ENCODE measurements at regions not wholly inside any gene's neighbourhood (a gene's known extent, or its start where the extent isn't known, plus 50 kb on each side); places are given as distances from the start of the nearest gene placed in this dataset.

GRCh38 chr1:39085174-39085573, 59.0 kb downstream of the NDUFS5 start:
- DNase-seq (ENCODE audit: low read depth), result no peak

DNA sequence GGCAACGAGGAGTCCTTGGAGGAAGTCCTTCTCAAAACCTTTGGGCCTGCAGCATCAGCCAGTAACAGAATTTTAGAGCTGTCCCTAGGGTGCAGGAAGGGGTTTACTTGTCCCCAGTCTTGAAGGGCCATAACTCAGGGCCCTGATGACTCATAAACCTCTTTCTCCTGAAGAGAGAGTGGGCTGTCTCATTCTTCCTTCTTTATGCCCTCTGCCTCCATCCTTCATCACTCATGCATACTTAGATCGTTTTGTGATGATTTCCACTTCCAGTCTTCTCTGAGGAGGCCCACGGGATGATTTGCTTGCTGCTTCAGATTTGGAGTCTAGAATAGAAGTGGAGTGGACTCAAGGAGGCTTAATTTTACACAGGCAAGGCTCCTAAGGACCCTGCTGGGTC, 60.2 kb downstream of the NDUFS5 start:
- DNase-seq (ENCODE audit: low read depth), result no peak

- DNase-seq (ENCODE audit: low read depth), result no peak
Measured at GRCh38 chr1:39086865-39087409, 60.8 kb downstream of the NDUFS5 start.

DNA sequence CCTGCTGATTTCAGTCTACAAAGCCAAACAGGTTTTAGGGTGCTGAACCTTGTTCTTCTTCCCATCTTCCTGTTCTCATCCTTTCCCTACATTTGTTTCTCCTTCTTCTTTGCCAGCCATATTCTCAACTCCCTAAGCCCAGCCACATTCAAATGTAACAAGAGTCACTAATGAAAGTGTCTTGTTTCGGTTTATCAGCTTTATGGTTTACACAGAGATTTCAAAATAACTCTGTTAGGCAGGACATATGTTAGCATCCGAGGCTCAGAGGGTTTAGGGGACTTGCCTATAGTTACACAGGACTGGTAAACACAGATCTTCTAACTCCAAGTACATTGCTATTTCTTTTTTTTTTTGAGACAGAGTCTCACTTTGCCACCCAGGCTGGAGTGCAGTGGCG, 61.3 kb downstream of the NDUFS5 start:
- DNase-seq (ENCODE audit: low read depth), result no peak

- DNase-seq (ENCODE audit: low read depth), result no peak
Measured at GRCh38 chr1:39088658-39089057, 62.5 kb downstream of the NDUFS5 start.

GRCh38 chr1:39089931-39090521, 63.9 kb downstream of the NDUFS5 start:
- DNase-seq (ENCODE audit: low read depth), result no peak

GRCh38 chr1:39090757-39091380, 64.7 kb downstream of the NDUFS5 start:
- no peak for DNase-seq (ENCODE audit: low read depth)

DNA sequence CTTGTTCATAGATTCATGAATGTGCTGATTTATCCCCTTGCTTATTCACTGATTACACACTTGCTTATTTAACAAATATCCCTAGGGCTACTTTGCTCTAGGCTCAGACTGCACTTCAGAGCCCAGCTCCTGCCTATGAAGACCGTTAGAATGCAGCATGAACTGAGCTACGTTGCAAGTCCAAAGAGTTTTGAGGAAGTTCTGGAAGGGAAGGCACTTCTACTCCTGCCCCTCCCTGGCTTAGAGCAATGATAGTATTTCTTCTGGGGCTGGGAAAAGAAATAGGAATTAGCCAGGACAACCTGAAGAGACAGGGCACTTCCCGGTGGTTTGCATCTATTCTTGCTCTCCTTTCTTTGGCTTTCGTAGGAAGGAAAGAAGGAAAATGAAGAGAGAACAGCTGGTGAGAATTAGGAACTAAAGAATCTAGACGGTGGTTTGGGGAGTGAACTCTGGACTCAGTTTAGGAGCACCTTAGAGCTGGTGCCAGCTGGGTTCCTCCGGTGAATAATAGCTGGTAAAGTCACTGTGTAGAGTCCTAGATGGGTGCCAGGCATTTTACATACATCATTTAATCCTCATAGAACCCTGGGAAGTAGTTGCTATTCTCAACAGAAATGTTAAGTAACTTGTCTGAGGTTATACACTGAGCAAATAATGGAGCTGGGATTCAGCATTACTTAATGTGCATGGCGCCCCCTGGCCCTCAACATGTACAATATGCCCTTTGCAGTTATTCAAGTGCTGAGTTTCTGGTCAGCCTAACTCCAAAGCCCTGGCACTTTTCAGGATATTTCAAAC, 65.9 kb downstream of the NDUFS5 start:
- DNase-seq (ENCODE audit: low read depth), result peak; percentile 38

- DNase-seq (ENCODE audit: low read depth), result no peak
Measured at GRCh38 chr1:39094685-39095084, 68.5 kb downstream of the NDUFS5 start.

DNA sequence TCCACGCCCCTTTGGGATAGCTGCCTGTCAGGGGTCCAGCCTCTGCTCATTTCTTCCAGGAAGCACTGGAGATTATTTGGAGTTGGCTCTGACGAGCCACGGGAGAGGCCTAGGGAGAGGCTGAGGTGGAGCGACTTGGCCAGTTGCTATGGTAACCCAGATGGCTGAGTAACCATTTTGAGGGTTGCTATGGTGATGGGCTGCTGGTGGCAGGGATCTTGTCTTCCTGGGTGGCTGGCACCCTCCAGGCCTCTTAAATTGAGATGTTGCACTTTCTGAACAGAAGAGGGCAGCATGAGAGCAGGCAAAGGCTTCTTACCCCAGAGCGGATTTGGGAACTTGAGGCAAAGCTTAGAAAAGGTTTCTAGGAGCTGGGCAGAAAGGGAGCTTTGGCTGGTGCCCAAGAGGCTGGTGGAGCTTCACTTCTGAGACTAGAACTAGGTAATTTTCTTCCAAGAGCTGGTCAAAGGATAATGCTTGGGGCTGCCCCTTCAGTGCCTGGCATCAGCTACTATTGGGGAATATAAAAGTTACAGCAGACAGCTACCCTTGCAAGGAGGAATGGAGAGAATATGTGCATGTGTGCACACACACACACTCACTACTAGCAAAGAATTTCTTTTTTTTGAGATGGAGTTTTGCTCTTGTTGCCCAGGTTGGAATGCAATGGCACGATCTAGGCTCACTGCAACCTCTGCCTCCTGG, 72.5 kb downstream of the NDUFS5 start:
- peak; percentile 33 for DNase-seq (ENCODE audit: low read depth)

DNA sequence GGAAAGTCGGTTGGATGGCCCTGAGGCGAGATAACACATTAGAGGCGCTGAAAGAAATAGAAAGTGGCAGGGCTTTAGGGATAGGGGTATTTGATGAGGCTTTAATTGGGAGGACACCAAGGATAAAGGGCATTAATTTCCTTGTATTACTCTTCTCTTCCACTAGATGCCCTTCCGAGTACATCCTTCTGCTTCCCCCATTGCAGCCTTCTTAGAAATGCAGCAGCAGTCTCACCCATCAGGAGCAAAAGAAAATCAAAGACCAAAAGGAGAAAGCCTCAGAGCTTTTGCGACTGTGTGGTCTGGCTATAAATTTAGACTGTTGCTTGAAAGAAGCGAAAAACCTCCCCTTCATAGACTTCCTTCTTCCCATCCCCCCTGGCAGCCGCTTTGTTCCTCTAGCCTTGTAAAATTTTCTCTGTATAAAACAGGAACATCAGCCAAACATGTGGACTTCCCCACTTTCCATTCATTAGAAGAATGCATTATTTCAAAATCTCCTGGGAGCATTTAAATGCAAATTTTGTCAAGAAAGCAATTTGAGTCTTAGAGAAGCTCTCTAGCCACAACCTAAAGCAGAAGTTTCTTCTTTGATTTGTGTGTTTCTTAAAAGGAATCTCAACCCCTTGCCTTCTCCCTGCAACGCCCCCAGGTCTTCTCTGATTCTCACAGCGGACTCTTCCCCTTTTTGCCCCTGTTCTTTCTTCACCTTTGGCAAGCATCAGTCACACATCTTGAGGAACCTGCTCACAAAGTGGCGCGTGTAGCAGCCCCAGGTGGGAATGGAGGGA, 76.6 kb downstream of the NDUFS5 start:
- DNase-seq (ENCODE audit: low read depth), result no peak

DNA sequence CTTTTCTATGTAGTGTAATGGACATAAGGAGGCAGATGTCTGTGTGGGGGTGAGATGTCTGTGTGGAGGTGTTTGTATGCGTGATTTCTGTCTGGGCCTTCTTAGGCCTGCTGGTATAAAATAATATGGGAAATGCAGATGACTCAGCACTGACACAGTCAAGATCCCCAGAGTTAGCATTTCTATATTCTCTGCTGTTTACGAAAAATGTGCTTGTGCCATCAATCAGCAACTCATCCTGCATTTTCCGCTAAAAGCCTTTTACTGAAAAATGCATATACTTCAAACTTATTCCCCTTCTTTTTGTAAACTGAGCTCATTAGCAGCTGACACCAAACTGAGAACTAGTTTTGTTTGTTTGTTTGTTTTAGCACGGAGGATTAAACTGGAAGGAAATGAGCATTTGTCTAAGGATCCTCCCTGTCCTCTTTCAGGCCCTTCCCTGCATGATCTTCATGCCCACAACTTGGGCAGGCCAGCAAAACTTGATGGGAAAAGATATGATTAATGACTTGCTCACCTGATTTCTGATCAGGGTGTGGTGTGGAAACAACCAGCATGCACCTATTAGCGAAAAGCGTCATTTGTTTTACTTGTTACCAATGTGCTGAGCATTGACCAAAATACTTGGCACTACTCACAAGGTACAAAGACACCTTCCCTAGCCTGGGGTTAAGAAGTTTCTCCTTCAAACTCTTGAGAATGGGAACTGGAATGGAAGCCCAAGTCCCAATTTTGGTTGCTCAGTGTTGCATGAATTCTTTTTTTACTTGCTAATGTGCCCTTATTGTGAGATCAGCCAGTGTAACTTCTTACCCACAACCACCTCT, 77.4 kb downstream of the NDUFS5 start:
- DNase-seq (ENCODE audit: low read depth), result no peak

DNA sequence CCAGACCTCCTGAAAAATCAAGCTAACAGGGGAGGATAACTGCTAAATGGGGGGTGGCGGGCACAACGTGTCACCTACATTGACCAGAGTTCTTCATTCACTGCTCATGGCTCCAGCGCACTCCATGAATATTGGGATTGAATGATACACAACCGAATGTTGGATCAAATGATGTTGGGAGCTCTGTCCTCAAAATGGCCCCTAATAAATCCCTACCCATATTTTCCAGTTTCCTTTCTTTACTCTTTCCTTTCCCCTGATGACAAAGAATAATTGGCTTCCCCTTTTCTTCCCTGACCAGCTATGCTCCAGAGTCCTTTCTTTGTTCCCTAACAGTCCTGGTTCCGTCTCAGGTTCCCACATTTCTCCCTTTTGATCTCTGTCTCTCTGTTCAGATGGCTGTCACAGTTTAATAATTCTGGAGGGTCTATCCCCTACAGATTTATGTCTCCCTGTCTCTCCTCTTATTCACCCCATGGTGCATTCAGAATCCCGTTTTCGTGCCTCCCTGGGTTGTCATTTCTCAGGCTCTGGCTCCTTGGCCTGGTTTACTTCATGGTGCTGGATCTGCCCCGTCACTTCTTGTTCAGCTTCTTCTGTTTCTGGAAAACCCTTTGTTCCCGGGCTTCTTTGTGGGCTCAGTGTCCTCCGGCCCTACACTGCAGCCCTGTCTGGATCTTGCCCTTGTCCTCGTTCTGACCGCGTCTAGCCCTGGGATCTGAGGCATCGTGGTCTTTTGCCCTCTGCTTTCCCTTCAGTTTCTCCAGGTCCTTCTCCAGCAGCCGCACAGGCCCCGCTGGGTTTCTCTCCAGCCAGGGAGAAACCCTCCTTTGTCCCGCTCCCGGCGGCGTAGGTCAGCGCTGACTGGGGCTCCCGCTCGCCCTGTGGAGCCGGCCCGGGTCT, 78.3 kb downstream of the NDUFS5 start:
- no peak for DNase-seq (ENCODE audit: low read depth)

- peak; percentile 50 for DNase-seq (ENCODE audit: low read depth)
Measured at GRCh38 chr1:39105061-39105840, 79.1 kb downstream of the NDUFS5 start.

- DNase-seq (ENCODE audit: low read depth), result peak; percentile 5
Measured at GRCh38 chr1:39105841-39106765, 80.0 kb downstream of the NDUFS5 start.

DNA sequence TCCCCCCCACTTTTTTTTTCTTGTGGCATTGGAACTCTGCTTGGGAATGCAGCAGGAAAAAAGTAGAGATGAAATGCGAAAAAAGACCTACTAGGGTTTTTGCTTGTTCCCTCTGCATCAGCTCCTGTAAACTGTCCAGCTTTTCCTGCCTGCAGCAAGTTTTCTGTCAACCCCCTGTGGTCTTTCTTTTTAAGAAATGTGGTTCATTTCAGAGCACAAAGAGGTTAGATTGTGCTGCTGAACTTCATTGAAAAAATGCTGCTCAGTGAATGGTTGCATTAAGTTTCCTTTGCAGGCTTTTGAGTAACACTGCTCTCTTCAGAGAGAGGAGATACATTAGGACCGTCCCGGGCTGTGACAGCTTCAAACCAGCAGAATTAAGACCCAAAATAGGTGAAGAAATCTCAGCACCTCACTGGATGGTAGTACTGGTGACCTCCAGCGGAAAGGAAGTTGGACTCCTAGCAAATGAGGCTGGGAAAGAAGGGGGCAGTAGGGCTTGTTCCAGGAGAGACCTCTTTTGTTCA, 80.7 kb downstream of the NDUFS5 start:
- DNase-seq (ENCODE audit: low read depth), result no peak

Data from activated T-helper 1 cell treated with Interleukin-2 at 50 U/mL for 16 hours (primary cell).